ENCODE measurements at regions not wholly inside any gene's neighbourhood (a gene's known extent, or its start where the extent isn't known, plus 50 kb on each side); places are given as distances from the start of the nearest gene placed in this dataset.

- TF ChIP-seq YY1 (IDR thresholded peaks at IDR 0.05; ENCODE audit: insufficient read depth, insufficient read length) (no peak), ZNF274 (IDR thresholded peaks at IDR 0.05; ENCODE audit: low read depth, low read length) (no peak)
These were observed 94.6 kb upstream of the SLC6A6 start for GRCh38 chr3:14307656-14308302.
